ENCODE measurements at regions not wholly inside any gene's neighbourhood (a gene's known extent, or its start where the extent isn't known, plus 50 kb on each side); places are given as distances from the start of the nearest gene placed in this dataset.
A peak's percentile ranks its signal among the peaks of the same experiment; 100 is the strongest.

- TF ChIP-seq CTCF (IDR thresholded peaks at IDR 0.05; ENCODE audit: low read depth, low read length): no peak
- no peak overlapping the region for H3K4me3 ChIP-seq (replicated peaks in 1 of 2; ENCODE audit: low read depth in 2 of 2, low read length in 2 of 2)
- no peak for DNase-seq (ENCODE audit: low read depth in 2 of 2)
These were observed 95.9 kb downstream of the KPNA2 start for GRCh38 chr17:68131456-68131855.

- TF ChIP-seq CTCF (IDR thresholded peaks at IDR 0.05; ENCODE audit: low read depth, low read length): no peak
- DNase-seq (ENCODE audit: low read depth in 2 of 2): no peak
- no peak overlapping the region for H3K4me3 ChIP-seq (replicated peaks in 1 of 2; ENCODE audit: low read depth in 2 of 2, low read length in 2 of 2)
These were observed 98.0 kb downstream of the KPNA2 start for GRCh38 chr17:68133346-68134045.

GRCh38 chr17:68134046-68134637 lies 98.6 kb downstream of the KPNA2 start:
- H3K4me3 ChIP-seq (replicated peaks in 1 of 2; ENCODE audit: low read depth in 2 of 2, low read length in 2 of 2): no peak overlapping the region
- no peak for TF ChIP-seq CTCF (IDR thresholded peaks at IDR 0.05; ENCODE audit: low read depth, low read length)
- DNase-seq (ENCODE audit: low read depth in 2 of 2): no peak

GRCh38 chr17:68134731-68135130 lies 99.2 kb downstream of the KPNA2 start:
- DNase-seq (ENCODE audit: low read depth in 2 of 2): no peak
- TF ChIP-seq CTCF (IDR thresholded peaks at IDR 0.05; ENCODE audit: low read depth, low read length): no peak
- no peak overlapping the region for H3K4me3 ChIP-seq (replicated peaks in 1 of 2; ENCODE audit: low read depth in 2 of 2, low read length in 2 of 2)

- no peak for TF ChIP-seq CTCF (IDR thresholded peaks at IDR 0.05; ENCODE audit: low read depth, low read length)
- DNase-seq (ENCODE audit: low read depth in 2 of 2): no peak
These were observed 99.8 kb downstream of the KPNA2 start for GRCh38 chr17:68135141-68135887.

GRCh38 chr17:68141050-68141449 lies 105.5 kb downstream of the KPNA2 start:
- H3K4me3 ChIP-seq (replicated peaks in 1 of 2; ENCODE audit: low read depth in 2 of 2, low read length in 2 of 2): no peak overlapping the region
- TF ChIP-seq CTCF (IDR thresholded peaks at IDR 0.05; ENCODE audit: low read depth, low read length): no peak
- peak in 1 of 2 donors; percentile 14 for DNase-seq (ENCODE audit: low read depth in 2 of 2)

More at GRCh38 chr17:68135141-68135887, 99.8 kb downstream of the KPNA2 start:
- H3K4me3 ChIP-seq (replicated peaks in 1 of 2; ENCODE audit: low read depth in 2 of 2, low read length in 2 of 2): no peak overlapping the region

Measured in cardiac fibroblast (primary cell).